Suppressor macrophage treated with lipopolysaccharide for 4 hours (primary cell): ENCODE measurements at regions not wholly inside any gene's neighbourhood (a gene's known extent, or its start where the extent isn't known, plus 50 kb on each side); places are given as distances from the start of the nearest gene placed in this dataset.
"Not testable (repeated sequence)": the region's sequence is repeated elsewhere in the genome, so short reads cannot be mapped to it uniquely, and the experiment has no call there.

Experiments used
- DNase-seq: peaks from one replicate; pipeline ENCODE4 v3.0.0-alpha.2; 2020

GRCh38 chr16:64718486-64718885 is 403.4 kb downstream of the CDH11 start:
- DNase-seq = no peak

- DNase-seq = no peak
Measured at GRCh38 chr16:64717871-64718270, 404.0 kb downstream of the CDH11 start.

- DNase-seq = no peak
Measured at GRCh38 chr16:64715624-64716023, 406.2 kb downstream of the CDH11 start.

- DNase-seq = no peak
Measured at GRCh38 chr16:64712026-64712425, 409.8 kb downstream of the CDH11 start.

GRCh38 chr16:64711596-64711995 is 410.3 kb downstream of the CDH11 start:
- DNase-seq = no peak

- DNase-seq = no peak
Measured at GRCh38 chr16:64711026-64711425, 410.8 kb downstream of the CDH11 start.

- DNase-seq = no peak
Measured at GRCh38 chr16:64705443-64705842, 416.4 kb downstream of the CDH11 start.

GRCh38 chr16:64704386-64704785 is 417.5 kb downstream of the CDH11 start:
- DNase-seq = no peak

- no peak for DNase-seq
Measured at GRCh38 chr16:64702415-64702814, 419.4 kb downstream of the CDH11 start.

- no peak for DNase-seq
Measured at GRCh38 chr16:64700628-64701027, 421.2 kb downstream of the CDH11 start.

- no peak for DNase-seq
Measured at GRCh38 chr16:64696866-64697265, 425.0 kb downstream of the CDH11 start.

- no peak for DNase-seq
Measured at GRCh38 chr16:64695684-64696083, 426.2 kb downstream of the CDH11 start.

GRCh38 chr16:64693946-64694345 is 427.9 kb downstream of the CDH11 start:
- DNase-seq = no peak

- no peak for DNase-seq
Measured at GRCh38 chr16:64687786-64688185, 434.1 kb downstream of the CDH11 start.

- no peak for DNase-seq
Measured at GRCh38 chr16:64687123-64687522, 434.7 kb downstream of the CDH11 start.

- no peak for DNase-seq
Measured at GRCh38 chr16:64679976-64680690, 441.7 kb downstream of the CDH11 start.

- no peak for DNase-seq
Measured at GRCh38 chr16:64669573-64669972, 452.3 kb downstream of the CDH11 start.

- DNase-seq = no peak
Measured at GRCh38 chr16:64667334-64667877, 454.5 kb downstream of the CDH11 start.

GRCh38 chr16:64662312-64662711 is 459.6 kb downstream of the CDH11 start:
- DNase-seq = not testable (repeated sequence)

GRCh38 chr16:64659866-64660265 is 462.0 kb downstream of the CDH11 start:
- no peak for DNase-seq

GRCh38 chr16:64657316-64658011 is 464.4 kb downstream of the CDH11 start:
- no peak for DNase-seq

- DNase-seq = no peak
Measured at GRCh38 chr16:64656471-64656870, 465.4 kb downstream of the CDH11 start.

GRCh38 chr16:64654178-64654577 is 467.7 kb downstream of the CDH11 start:
- DNase-seq = no peak

- no peak for DNase-seq
Measured at GRCh38 chr16:64648282-64648681, 473.6 kb downstream of the CDH11 start.
